Activated naive CD8-positive, alpha-beta T cell treated with anti-CD3 and anti-CD28 coated beads for 36 hours (primary cell): ENCODE measurements at regions not wholly inside any gene's neighbourhood (a gene's known extent, or its start where the extent isn't known, plus 50 kb on each side); places are given as distances from the start of the nearest gene placed in this dataset.

ENCODE experiments used
- DNase-seq: peaks from one replicate; pipeline ENCODE4 v3.0.0; 2021
- H3K27ac Mint-ChIP-seq: one replicate; pipeline ENCODE4 v1.8.0; 2022; ENCODE audit warnings: mild to moderate bottlenecking, moderate library complexity, mixed read lengths
- H3K27me3 Mint-ChIP-seq: one replicate; pipeline ENCODE4 v1.8.0; 2022; ENCODE audit warnings: mild to moderate bottlenecking, mixed read lengths
- H3K36me3 Mint-ChIP-seq: one replicate; pipeline ENCODE4 v1.8.0; 2021; ENCODE audit warnings: mild to moderate bottlenecking, mixed read lengths
- H3K4me1 Mint-ChIP-seq: one replicate; pipeline ENCODE4 v1.8.0; 2021; ENCODE audit warnings: mixed read lengths
- H3K4me3 Mint-ChIP-seq: one replicate; pipeline ENCODE4 v1.8.0; 2022; ENCODE audit warnings: mild to moderate bottlenecking, moderate library complexity, mixed read lengths
- H3K9me3 Mint-ChIP-seq: one replicate; pipeline ENCODE4 v1.8.0; 2022; ENCODE audit warnings: mixed read lengths

DNA sequence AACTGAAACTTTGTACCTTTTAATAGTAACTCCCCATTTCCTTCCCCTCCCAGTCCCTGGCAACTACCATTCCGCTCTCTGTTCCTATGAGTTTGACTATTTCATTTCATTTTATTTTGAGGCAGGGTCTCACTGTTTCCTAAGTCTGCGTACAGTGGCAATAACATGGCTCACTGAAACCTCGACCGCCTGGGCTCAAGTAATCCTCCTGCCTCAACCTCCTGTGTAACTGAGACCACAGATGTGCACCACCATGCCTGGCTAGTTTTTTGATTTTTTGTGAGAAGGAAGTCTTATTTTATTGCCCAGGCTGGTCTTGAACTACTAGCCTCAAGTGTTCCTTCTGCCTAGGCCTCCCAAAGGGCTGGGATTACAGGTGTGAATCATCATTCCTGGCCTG lies 808.1 kb downstream of the CDH11 start:
- no peaks in the 10 kb centered on the region for H3K36me3 Mint-ChIP-seq
- H3K27me3 Mint-ChIP-seq, result no peaks in the 10 kb centered on the region
- no peak overlapping the region for H3K4me3 Mint-ChIP-seq
- no peaks in the 10 kb centered on the region for H3K4me1 Mint-ChIP-seq
- H3K9me3 Mint-ChIP-seq, result peaks cover 23% of the 10 kb centered on the region
- DNase-seq, result no peak
- no peak overlapping the region for H3K27ac Mint-ChIP-seq

DNA sequence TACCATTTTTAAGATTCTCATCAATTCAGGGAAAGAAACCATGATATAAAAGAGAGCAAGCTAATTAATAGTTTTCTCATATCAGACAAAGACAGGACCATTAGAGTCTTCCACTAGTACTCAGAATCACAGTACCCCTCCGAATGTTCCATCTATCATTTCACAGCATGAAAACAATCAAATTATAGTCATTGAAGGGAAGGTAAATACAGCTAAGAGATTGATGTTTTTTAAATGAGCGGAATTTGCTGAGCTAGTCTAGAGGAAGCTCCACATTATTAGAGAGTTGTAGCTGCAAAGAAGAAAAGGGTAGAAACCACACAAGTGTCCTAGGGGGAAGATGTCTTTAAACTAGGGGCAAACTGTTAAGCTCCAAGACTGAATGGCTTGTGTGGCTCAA lies 808.9 kb downstream of the CDH11 start:
- Mint-ChIP-seq H3K4me1 (no peaks in the 10 kb centered on the region), H3K36me3 (no peaks in the 10 kb centered on the region), H3K4me3 (no peak overlapping the region), H3K9me3 (peaks cover 25% of the 10 kb centered on the region), H3K27me3 (no peaks in the 10 kb centered on the region), H3K27ac (no peak overlapping the region)
- no peak for DNase-seq

- Mint-ChIP-seq H3K36me3 (no peaks in the 10 kb centered on the region), H3K4me1 (no peaks in the 10 kb centered on the region), H3K4me3 (no peak overlapping the region), H3K27me3 (no peaks in the 10 kb centered on the region), H3K27ac (no peak overlapping the region), H3K9me3 (peaks cover 30% of the 10 kb centered on the region)
- no peak for DNase-seq
Observed at GRCh38 chr16:64312292-64312691, 809.6 kb downstream of the CDH11 start.

GRCh38 chr16:64311241-64311640 lies 810.6 kb downstream of the CDH11 start:
- H3K36me3 Mint-ChIP-seq, result no peaks in the 10 kb centered on the region
- H3K4me1 Mint-ChIP-seq, result no peaks in the 10 kb centered on the region
- H3K9me3 Mint-ChIP-seq, result peaks cover 30% of the 10 kb centered on the region
- H3K27me3 Mint-ChIP-seq, result no peaks in the 10 kb centered on the region
- no peak for DNase-seq
- no peak overlapping the region for H3K4me3 Mint-ChIP-seq
- H3K27ac Mint-ChIP-seq, result no peak overlapping the region

DNA sequence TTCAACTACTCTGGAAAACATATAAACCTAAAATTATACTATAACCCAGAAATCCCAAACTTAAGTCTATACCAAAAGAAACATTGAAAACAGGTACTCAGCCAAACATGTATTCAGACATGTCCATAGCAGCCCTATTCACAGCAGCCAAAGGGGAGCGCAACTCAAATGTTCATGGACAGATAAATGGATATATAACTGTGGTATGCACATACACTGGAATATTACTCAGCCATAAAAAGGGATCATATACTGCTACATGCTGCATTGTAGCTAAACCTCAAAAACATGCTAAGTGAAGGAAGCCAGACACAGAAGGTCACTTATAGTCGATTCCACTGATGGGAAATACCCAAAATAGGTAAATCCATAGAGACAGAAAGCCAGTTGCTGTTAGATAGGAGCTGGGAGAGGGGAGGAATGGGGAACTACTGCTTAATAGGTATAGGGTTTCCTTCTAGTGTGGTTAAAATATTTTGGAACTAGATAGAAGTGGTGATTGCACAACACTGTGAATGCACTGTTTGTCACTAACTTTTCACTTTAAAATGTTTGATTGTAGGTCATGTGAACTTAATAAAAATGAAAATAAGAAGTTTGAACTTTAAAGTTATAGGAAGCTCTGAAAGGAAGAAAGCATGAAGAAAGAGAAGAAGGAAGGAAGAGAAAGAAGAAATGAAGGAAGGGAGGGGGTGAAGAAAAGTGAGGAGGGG lies 812.3 kb downstream of the CDH11 start:
- no peaks in the 10 kb centered on the region for H3K27me3 Mint-ChIP-seq

DNA sequence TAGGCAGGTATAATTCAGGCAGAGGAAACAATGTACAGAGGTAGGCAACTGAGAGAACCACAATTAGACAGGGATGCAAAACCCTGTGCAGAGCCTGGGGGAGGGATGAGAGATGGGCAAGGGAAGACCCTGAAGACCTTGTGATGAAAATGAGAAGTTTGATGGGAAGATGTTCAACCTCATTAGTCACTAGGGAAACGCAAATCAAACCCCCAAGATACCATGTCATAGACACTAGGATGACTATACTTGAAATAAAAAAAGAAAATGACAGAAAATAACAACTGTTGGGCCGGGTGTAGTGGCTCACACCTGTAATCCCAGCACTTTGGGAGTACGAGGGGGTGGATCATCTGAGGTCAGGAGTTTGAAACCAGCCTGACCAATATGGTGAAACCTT lies 813.1 kb downstream of the CDH11 start:
- peaks cover 28% of the 10 kb centered on the region for H3K9me3 Mint-ChIP-seq
- no peak for DNase-seq
- H3K36me3 Mint-ChIP-seq, result no peaks in the 10 kb centered on the region
- no peaks in the 10 kb centered on the region for H3K4me1 Mint-ChIP-seq
- no peak overlapping the region for H3K4me3 Mint-ChIP-seq
- H3K27ac Mint-ChIP-seq, result no peak overlapping the region
- no peaks in the 10 kb centered on the region for H3K27me3 Mint-ChIP-seq

More for the DNA sequence above, 812.3 kb downstream of the CDH11 start:
- Mint-ChIP-seq H3K27ac (no peak overlapping the region), H3K36me3 (no peaks in the 10 kb centered on the region), H3K4me1 (no peaks in the 10 kb centered on the region), H3K9me3 (peaks cover 28% of the 10 kb centered on the region), H3K4me3 (no peak overlapping the region)
- no peak for DNase-seq

DNA sequence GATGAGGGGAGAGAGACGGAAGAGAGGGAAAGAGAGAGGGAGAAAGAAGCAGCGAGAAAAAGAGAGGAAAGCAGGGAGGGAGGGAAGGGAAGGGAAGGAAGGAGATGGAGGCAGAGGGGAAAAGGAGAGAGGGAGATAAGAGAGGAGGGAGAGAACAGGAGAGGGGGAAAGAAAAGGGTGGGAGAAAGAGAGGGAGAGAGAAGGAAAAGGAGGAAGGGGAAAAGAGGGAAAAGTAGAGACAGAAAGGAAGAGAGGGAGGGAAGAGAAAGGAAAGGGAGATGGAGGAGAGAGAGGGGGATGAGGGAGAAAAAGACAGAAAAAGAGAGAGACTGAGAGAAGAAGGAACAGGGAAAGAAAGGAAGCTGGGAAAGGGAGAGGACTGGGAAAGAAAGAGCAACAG lies 814.4 kb downstream of the CDH11 start:
- Mint-ChIP-seq H3K27ac (no peak overlapping the region), H3K36me3 (no peaks in the 10 kb centered on the region), H3K4me3 (no peak overlapping the region), H3K27me3 (no peaks in the 10 kb centered on the region), H3K4me1 (no peaks in the 10 kb centered on the region), H3K9me3 (peaks cover 24% of the 10 kb centered on the region)
- no peak for DNase-seq

DNA sequence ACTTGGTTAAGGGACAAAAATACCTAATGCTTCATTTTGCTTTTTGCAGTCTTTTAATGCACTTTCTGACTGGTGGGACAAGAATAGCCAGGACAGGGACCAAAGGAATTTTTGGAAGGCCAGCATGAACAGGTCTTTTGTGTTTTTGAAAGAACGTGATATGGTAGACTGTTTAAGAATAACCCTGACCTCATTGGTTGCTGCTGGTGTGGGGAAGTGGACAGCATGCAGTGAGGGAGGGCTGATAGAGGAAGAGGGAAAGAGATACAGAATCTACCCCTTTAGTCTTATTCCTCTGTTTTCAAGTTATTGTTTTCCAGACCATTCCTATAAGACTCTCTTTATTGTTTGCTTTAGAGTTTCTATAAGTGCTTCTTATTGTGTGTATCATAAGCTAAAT lies 816.2 kb downstream of the CDH11 start:
- Mint-ChIP-seq H3K4me1 (no peaks in the 10 kb centered on the region), H3K4me3 (no peak overlapping the region), H3K36me3 (no peaks in the 10 kb centered on the region), H3K27ac (no peak overlapping the region), H3K9me3 (peaks cover 20% of the 10 kb centered on the region), H3K27me3 (no peaks in the 10 kb centered on the region)
- no peak for DNase-seq

GRCh38 chr16:64304951-64305350 lies 816.9 kb downstream of the CDH11 start:
- Mint-ChIP-seq H3K4me1 (no peaks in the 10 kb centered on the region), H3K9me3 (peaks cover 17% of the 10 kb centered on the region), H3K27ac (no peak overlapping the region), H3K36me3 (no peaks in the 10 kb centered on the region), H3K4me3 (no peak overlapping the region), H3K27me3 (no peaks in the 10 kb centered on the region)
- no peak for DNase-seq

DNA sequence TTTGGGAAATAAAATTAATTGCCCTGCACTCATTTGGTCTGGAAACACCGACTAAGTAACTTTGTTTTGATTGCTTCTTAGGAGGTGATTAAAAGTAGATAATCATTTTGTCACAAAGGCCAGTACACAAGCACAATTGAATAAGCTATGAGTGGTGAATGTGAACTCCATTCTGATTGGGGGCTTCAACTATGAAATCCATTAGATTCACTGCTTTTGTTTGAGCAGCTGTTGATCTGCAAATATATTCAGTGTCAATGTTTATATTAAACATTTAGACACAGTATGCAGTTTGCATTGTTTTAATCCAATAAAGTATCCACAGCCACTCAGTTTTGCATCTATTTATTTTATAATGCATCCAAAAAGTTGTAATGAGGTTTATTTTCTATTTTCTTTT lies 817.5 kb downstream of the CDH11 start:
- DNase-seq, result no peak
- H3K27ac Mint-ChIP-seq, result no peak overlapping the region
- peaks cover 11% of the 10 kb centered on the region for H3K9me3 Mint-ChIP-seq
- H3K36me3 Mint-ChIP-seq, result no peaks in the 10 kb centered on the region
- no peaks in the 10 kb centered on the region for H3K27me3 Mint-ChIP-seq
- no peak overlapping the region for H3K4me3 Mint-ChIP-seq
- H3K4me1 Mint-ChIP-seq, result no peaks in the 10 kb centered on the region

GRCh38 chr16:64297863-64298600 lies 823.8 kb downstream of the CDH11 start:
- Mint-ChIP-seq H3K36me3 (no peaks in the 10 kb centered on the region), H3K9me3 (peaks cover 7% of the 10 kb centered on the region), H3K4me3 (no peak overlapping the region), H3K27me3 (no peaks in the 10 kb centered on the region), H3K4me1 (no peaks in the 10 kb centered on the region), H3K27ac (no peak overlapping the region)
- no peak for DNase-seq

GRCh38 chr16:64295466-64295865 lies 826.4 kb downstream of the CDH11 start:
- Mint-ChIP-seq H3K4me1 (no peaks in the 10 kb centered on the region), H3K36me3 (no peaks in the 10 kb centered on the region), H3K27me3 (no peaks in the 10 kb centered on the region), H3K27ac (no peak overlapping the region), H3K9me3 (peaks cover 7% of the 10 kb centered on the region), H3K4me3 (no peak overlapping the region)
- DNase-seq, result no peak

DNA sequence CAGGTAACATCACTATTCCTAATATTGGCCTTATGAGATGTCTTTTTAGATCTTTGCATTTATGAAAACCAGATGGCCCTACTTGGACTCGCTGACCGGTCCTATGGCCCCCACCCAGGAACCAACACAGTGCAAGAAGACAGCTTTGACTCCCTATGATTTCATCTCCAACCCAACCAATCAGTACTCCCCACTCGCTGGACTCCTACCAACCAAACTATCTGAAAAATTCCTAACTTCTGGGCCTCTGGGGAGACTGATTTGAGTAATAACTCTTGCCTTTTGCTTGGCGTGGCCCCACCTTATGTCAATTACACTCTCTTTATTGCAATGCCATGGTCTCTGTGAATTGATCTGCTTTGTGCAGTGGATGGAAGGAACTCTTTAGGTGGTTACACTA lies 828.9 kb downstream of the CDH11 start:
- Mint-ChIP-seq H3K9me3 (peaks cover 10% of the 10 kb centered on the region), H3K27me3 (no peaks in the 10 kb centered on the region), H3K36me3 (no peaks in the 10 kb centered on the region), H3K27ac (no peak overlapping the region), H3K4me1 (no peaks in the 10 kb centered on the region), H3K4me3 (no peak overlapping the region)
- no peak for DNase-seq

DNA sequence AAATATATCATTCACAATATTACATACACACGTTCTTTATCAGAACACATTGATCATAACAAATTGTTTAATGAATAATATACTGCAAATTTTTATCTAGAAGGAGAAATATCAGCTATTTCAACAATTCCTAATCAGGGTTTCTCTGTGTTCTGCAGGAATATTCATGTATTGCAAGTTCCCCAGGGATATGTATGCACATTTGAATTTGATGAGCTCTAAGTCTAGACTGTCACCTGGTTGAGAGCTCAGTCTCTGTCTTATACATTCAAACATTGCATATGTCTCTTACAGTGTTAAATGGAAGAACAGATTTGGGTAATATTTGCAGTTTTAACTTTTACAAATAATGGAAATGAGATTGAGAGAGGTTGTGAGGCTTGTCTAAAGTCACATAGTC lies 829.7 kb downstream of the CDH11 start:
- no peaks in the 10 kb centered on the region for H3K27me3 Mint-ChIP-seq
- peaks cover 7% of the 10 kb centered on the region for H3K9me3 Mint-ChIP-seq
- no peak overlapping the region for H3K4me3 Mint-ChIP-seq
- no peak overlapping the region for H3K27ac Mint-ChIP-seq
- no peak for DNase-seq
- no peaks in the 10 kb centered on the region for H3K4me1 Mint-ChIP-seq
- H3K36me3 Mint-ChIP-seq, result no peaks in the 10 kb centered on the region

DNA sequence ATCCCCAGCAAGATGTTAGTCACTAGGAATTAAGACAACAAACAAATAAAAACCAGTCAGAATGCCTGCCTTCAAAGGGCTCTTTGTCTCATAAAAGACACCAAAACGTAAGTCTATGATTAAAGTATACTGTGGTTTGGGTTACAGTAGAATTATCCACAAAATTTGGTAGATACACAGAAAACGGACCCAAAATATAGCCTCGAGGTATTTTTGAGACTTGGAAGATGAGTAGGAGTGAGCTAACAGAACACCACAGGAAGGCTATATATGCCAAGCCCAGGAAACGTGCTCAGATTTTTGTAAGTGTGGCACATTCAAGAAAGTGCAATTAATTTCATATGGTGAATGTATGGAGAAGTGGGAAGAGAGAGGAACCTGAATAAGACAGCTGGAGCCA lies 831.4 kb downstream of the CDH11 start:
- H3K9me3 Mint-ChIP-seq, result peaks cover 5% of the 10 kb centered on the region

More for the DNA sequence above, 831.4 kb downstream of the CDH11 start:
- no peaks in the 10 kb centered on the region for H3K36me3 Mint-ChIP-seq
- no peaks in the 10 kb centered on the region for H3K27me3 Mint-ChIP-seq
- H3K4me3 Mint-ChIP-seq, result no peak overlapping the region
- H3K4me1 Mint-ChIP-seq, result no peaks in the 10 kb centered on the region
- H3K27ac Mint-ChIP-seq, result no peak overlapping the region
- no peak for DNase-seq
